OCI-LY7 (cell line): ENCODE measurements at regions not wholly inside any gene's neighbourhood (a gene's known extent, or its start where the extent isn't known, plus 50 kb on each side); places are given as distances from the start of the nearest gene placed in this dataset.

Source experiments
- BruUV-seq: library from RNA; stranded (reverse); fragments of 400-500 nt; replicated peaks from 2 replicates; lab custom pipeline; 2021; lab: Mats Ljungman, UMichigan
- CTCF ChIA-PET: fragments of 300-600 bp; sonication (Branson Sonifier 250); formaldehyde crosslinking; loops from one replicate; lab custom pipeline; 2022; ENCODE audit warnings: antibody characterized with exemption; ENCODE audit not compliant: unreplicated experiment; lab: Charles Lee
- POLR2A ChIA-PET: fragments of 300-600 bp; sonication (Branson Sonifier 250); formaldehyde crosslinking; loops from one replicate; lab custom pipeline; 2022; ENCODE audit warnings: antibody characterized with exemption; lab: Charles Lee
- DNase-seq: peaks from one replicate; pipeline ENCODE4 v3.0.0-alpha.2; 2015; ENCODE audit warnings: low spot score
- H2AFZ ChIP-seq: fragments of 200-600 bp; sonication (generic), shearing (Covaris generic); 2 replicates; pipeline ENCODE4 v1.6.1; 2014; ENCODE audit warnings: mild to moderate bottlenecking, antibody characterized with exemption, low read length, moderate library complexity
- H3K27ac ChIP-seq: fragments of 200-600 bp; sonication (generic); 2 replicates; pipeline ENCODE4 v1.5.1; 2014; ENCODE audit warnings: mixed run types, low read depth, mild to moderate bottlenecking, moderate library complexity, low read length, inconsistent platforms; ENCODE audit not compliant: poor library complexity, severe bottlenecking
- H3K36me3 ChIP-seq: fragments of 200-600 bp; sonication (generic); 2 replicates; pipeline ENCODE4 v1.6.1; 2014; ENCODE audit warnings: mild to moderate bottlenecking, antibody characterized with exemption, low read length, moderate library complexity, mixed read lengths; ENCODE audit not compliant: insufficient read depth
- H3K4me1 ChIP-seq: fragments of 200-600 bp; sonication (generic); 2 replicates; pipeline ENCODE4 v1.5.1; 2014; ENCODE audit warnings: mild to moderate bottlenecking, low read length; ENCODE audit not compliant: insufficient read depth, poor library complexity, severe bottlenecking
- H3K4me2 ChIP-seq: fragments of 200-600 bp; sonication (generic); 2 replicates; pipeline ENCODE4 v1.6.1; 2014; ENCODE audit warnings: mild to moderate bottlenecking, low read length
- H3K4me3 ChIP-seq: fragments of 200-600 bp; sonication (generic); 2 replicates; pipeline ENCODE4 v1.5.1; 2014; ENCODE audit warnings: mild to moderate bottlenecking, low read depth, low read length; ENCODE audit not compliant: poor library complexity, severe bottlenecking
- H3K79me2 ChIP-seq: fragments of 200-600 bp; sonication (generic); 2 replicates; pipeline ENCODE4 v1.6.1; 2016; ENCODE audit warnings: low read depth, mild to moderate bottlenecking, low read length, moderate library complexity, mixed read lengths; ENCODE audit not compliant: insufficient read depth
- H3K9me2 ChIP-seq: fragments of 200-600 bp; sonication (generic); 2 replicates; pipeline ENCODE4 v1.6.1; 2016; ENCODE audit warnings: mild to moderate bottlenecking, low read length, mixed read lengths; ENCODE audit not compliant: insufficient read depth
- H3K9me3 ChIP-seq: fragments of 200-600 bp; sonication (generic); 2 replicates; pipeline ENCODE4 v1.6.1; 2014; ENCODE audit warnings: mild to moderate bottlenecking, mixed run types, low read length, mixed read lengths
- H4K20me1 ChIP-seq: fragments of 200-600 bp; sonication (generic); 2 replicates; pipeline ENCODE4 v1.6.1; 2014; ENCODE audit warnings: mild to moderate bottlenecking, antibody characterized with exemption, low read length, moderate library complexity, mixed read lengths; ENCODE audit not compliant: insufficient read depth
- CTCF ChIP-seq: fragments of 200-600 bp; sonication (generic); conservative IDR thresholded peaks from 2 replicates; pipeline ENCODE4 v1.5.1; 2014; ENCODE audit warnings: mild to moderate bottlenecking, antibody characterized with exemption, low read length, moderate library complexity, mixed read lengths
- EZH2phosphoT487 ChIP-seq: fragments of 200-600 bp; sonication (generic); IDR thresholded peaks from 2 replicates; pipeline ENCODE4 v1.6.1; 2018; ENCODE audit warnings: low read depth, borderline replicate concordance, mild to moderate bottlenecking, mixed run types, antibody characterized with exemption, low read length, moderate library complexity, mixed read lengths
- intact Hi-C: fragments of 100-400 bp; cut with micrococcal nuclease; formaldehyde crosslinking; loops from one replicate; pipeline ENCODE4 v1.10.0; 2022; ENCODE audit not compliant: unreplicated experiment

GRCh38 chr21:27419153-27419552 is 452.3 kb upstream of the ADAMTS5 start:
- no peaks in the 10 kb centered on the region for H3K79me2 ChIP-seq
- H2AFZ ChIP-seq: no peak overlapping the region
- no peaks in the 10 kb centered on the region for H3K9me2 ChIP-seq
- H3K4me1 ChIP-seq: no peaks in the 10 kb centered on the region
- no peak overlapping the region for H3K4me3 ChIP-seq
- no peak overlapping the region for H3K27ac ChIP-seq
- CTCF ChIA-PET: no interaction called here
- TF ChIP-seq EZH2phosphoT487 (no peak), CTCF (no peak)
- H3K4me2 ChIP-seq: no peak overlapping the region
- H4K20me1 ChIP-seq: no peaks in the 10 kb centered on the region
- BruUV-seq: no TSS peak
- intact Hi-C loops: no loop called here
- no peak for DNase-seq
- no peaks in the 10 kb centered on the region for H3K36me3 ChIP-seq
- POLR2A ChIA-PET: no interaction called here
- peaks cover 16% of the 10 kb centered on the region for H3K9me3 ChIP-seq

GRCh38 chr21:27418346-27418745 is 451.5 kb upstream of the ADAMTS5 start:
- H3K4me2 ChIP-seq: no peak overlapping the region
- H3K9me2 ChIP-seq: no peaks in the 10 kb centered on the region
- peaks cover 16% of the 10 kb centered on the region for H3K9me3 ChIP-seq
- TF ChIP-seq EZH2phosphoT487 (no peak), CTCF (no peak)
- H3K79me2 ChIP-seq: no peaks in the 10 kb centered on the region
- no peaks in the 10 kb centered on the region for H3K4me1 ChIP-seq
- no peak for DNase-seq
- H2AFZ ChIP-seq: no peak overlapping the region
- H3K4me3 ChIP-seq: no peak overlapping the region
- H3K36me3 ChIP-seq: no peaks in the 10 kb centered on the region
- no TSS peak for BruUV-seq
- intact Hi-C loops: no loop called here
- no peak overlapping the region for H3K27ac ChIP-seq
- ChIA-PET CTCF (no interaction called here), POLR2A (interaction anchor here (0.6 to 0.8 kb wide), 3 partner anchors 195 to 535 kb away, joined by 3 to 4 read pairs (median 4); no protein-coding TSS in a partner anchor)
- no peaks in the 10 kb centered on the region for H4K20me1 ChIP-seq

GRCh38 chr21:27412530-27412929 is 445.6 kb upstream of the ADAMTS5 start:
- Histone ChIP-seq H3K9me2 (no peaks in the 10 kb centered on the region), H3K36me3 (no peaks in the 10 kb centered on the region), H2AFZ (no peak overlapping the region), H3K9me3 (peaks cover 11% of the 10 kb centered on the region), H3K79me2 (no peaks in the 10 kb centered on the region), H3K4me1 (no peaks in the 10 kb centered on the region), H3K27ac (no peak overlapping the region), H3K4me2 (no peak overlapping the region), H3K4me3 (no peak overlapping the region), H4K20me1 (no peaks in the 10 kb centered on the region)
- DNase-seq: no peak
- TF ChIP-seq CTCF (no peak), EZH2phosphoT487 (no peak)
- intact Hi-C loops: no loop called here
- BruUV-seq: no TSS peak
- ChIA-PET POLR2A (interaction anchor here (0.6 to 0.7 kb wide), 2 partner anchors 13 to 1191 kb away, joined by 3 to 4 read pairs; no protein-coding TSS in a partner anchor), CTCF (no interaction called here)
